WTC11 (cell line): ENCODE measurements at regions not wholly inside any gene's neighbourhood (a gene's known extent, or its start where the extent isn't known, plus 50 kb on each side); places are given as distances from the start of the nearest gene placed in this dataset.

ENCODE experiments used
- ATAC-seq: fragments of 200-7000 bp; cut with Tn5 transposase; 2 replicates; pipeline ENCODE4 v1.10.0; 2021; ENCODE audit warnings: mild to moderate bottlenecking, moderate library complexity
- CTCF ChIA-PET: fragments of 300-600 bp; sonication (Branson Sonifier 250); formaldehyde crosslinking; loops from one replicate; lab custom pipeline; 2021; ENCODE audit warnings: antibody characterized with exemption; lab: Charles Lee
- POLR2A ChIA-PET: fragments of 350-600 bp; sonication (Branson Sonifier 250); formaldehyde crosslinking; loops from one replicate; lab custom pipeline; 2021; ENCODE audit warnings: antibody characterized with exemption; lab: Charles Lee
- DNase-seq: peaks from one replicate; pipeline ENCODE4 v3.0.0; 2021; ENCODE audit warnings: low spot score
- H3K27ac Mint-ChIP-seq: 2 replicates; pipeline ENCODE4 v1.8.0; 2021; ENCODE audit warnings: mixed read lengths
- H3K27me3 Mint-ChIP-seq: 2 replicates; pipeline ENCODE4 v1.8.0; 2021; ENCODE audit warnings: low read depth, mild to moderate bottlenecking, moderate library complexity, mixed read lengths
- H3K36me3 Mint-ChIP-seq: 2 replicates; pipeline ENCODE4 v1.8.0; 2021; ENCODE audit warnings: mixed read lengths
- H3K4me1 Mint-ChIP-seq: 2 replicates; pipeline ENCODE4 v1.8.0; 2022; ENCODE audit warnings: mixed read lengths
- H3K4me3 Mint-ChIP-seq: 2 replicates; pipeline ENCODE4 v1.8.0; 2021; ENCODE audit warnings: mild to moderate bottlenecking, moderate library complexity, mixed read lengths
- H3K9me3 Mint-ChIP-seq: 2 replicates; pipeline ENCODE4 v1.8.0; 2021; ENCODE audit warnings: mixed read lengths
- E2F1 ChIP-seq: sonication (generic); formaldehyde crosslinking; IDR thresholded peaks from 2 replicates; pipeline ENCODE4 v1.8.0; 2022; ENCODE audit warnings: mild to moderate bottlenecking, missing genetic modification reagents
- FOXK1 ChIP-seq: sonication (generic); formaldehyde crosslinking; IDR thresholded peaks from 2 replicates; pipeline ENCODE4 v1.8.0; 2022; ENCODE audit warnings: mild to moderate bottlenecking, moderate library complexity, missing genetic modification reagents
- MXD4 ChIP-seq: fragments of 250-450 bp; sonication (Bioruptor Pico); IDR thresholded peaks from 2 replicates; pipeline ENCODE4 v1.8.0; 2021; ENCODE audit warnings: mild to moderate bottlenecking, moderate library complexity, borderline replicate concordance
- NFYB ChIP-seq: sonication (generic); formaldehyde crosslinking; conservative IDR thresholded peaks from 2 replicates; pipeline ENCODE4 v1.8.0; 2022; ENCODE audit warnings: low read depth, missing genetic modification reagents
- SMAD3 ChIP-seq: sonication (generic); formaldehyde crosslinking; IDR thresholded peaks from 2 replicates; pipeline ENCODE4 v1.8.0; 2022; ENCODE audit warnings: missing genetic modification reagents, mild to moderate bottlenecking, borderline replicate concordance
- SOX15 ChIP-seq: fragments of 250-450 bp; sonication (Bioruptor Pico); IDR thresholded peaks from 2 replicates; pipeline ENCODE4 v1.9.0; 2021; ENCODE audit warnings: mild to moderate bottlenecking
- STAT6 ChIP-seq: sonication (generic); formaldehyde crosslinking; conservative IDR thresholded peaks from 2 replicates; pipeline ENCODE4 v1.8.1; 2023; ENCODE audit warnings: mild to moderate bottlenecking, low read depth, missing genetic modification reagents, moderate library complexity
- ZNF121 ChIP-seq: sonication (generic); formaldehyde crosslinking; IDR thresholded peaks from 2 replicates; pipeline ENCODE4 v1.8.0; 2023; ENCODE audit warnings: missing genetic modification reagents
- ZNF138 ChIP-seq: sonication (generic); formaldehyde crosslinking; conservative IDR thresholded peaks from 2 replicates; pipeline ENCODE4 v1.8.1; 2022; ENCODE audit warnings: mild to moderate bottlenecking, moderate library complexity, missing genetic modification reagents
- ZNF219 ChIP-seq: sonication (generic); formaldehyde crosslinking; IDR thresholded peaks from 2 replicates; pipeline ENCODE4 v1.8.0; 2023; ENCODE audit warnings: missing genetic modification reagents, mild to moderate bottlenecking, borderline replicate concordance
- TF ChIP-seq, protein P1 (sequence below): fragments of 250-450 bp; sonication (Bioruptor Pico); IDR thresholded peaks from 2 replicates; pipeline ENCODE4 v1.9.0; 2021; ENCODE audit warnings: mild to moderate bottlenecking, borderline replicate concordance
- TF ChIP-seq, protein P2 (sequence below): sonication (generic); formaldehyde crosslinking; IDR thresholded peaks from 2 replicates; pipeline ENCODE4 v1.8.1; 2023; ENCODE audit warnings: mild to moderate bottlenecking, missing genetic modification reagents
- TF ChIP-seq, protein P3 (sequence below): fragments of 250-450 bp; sonication (Bioruptor Pico); IDR thresholded peaks from 2 replicates; pipeline ENCODE4 v1.9.0; 2021; ENCODE audit warnings: moderate library complexity, mild to moderate bottlenecking, inconsistent platforms, borderline replicate concordance
- TF ChIP-seq, protein P4 (sequence below): sonication (generic); formaldehyde crosslinking; IDR thresholded peaks from 2 replicates; pipeline ENCODE4 v1.8.0; 2022; ENCODE audit warnings: missing genetic modification reagents

DNA sequence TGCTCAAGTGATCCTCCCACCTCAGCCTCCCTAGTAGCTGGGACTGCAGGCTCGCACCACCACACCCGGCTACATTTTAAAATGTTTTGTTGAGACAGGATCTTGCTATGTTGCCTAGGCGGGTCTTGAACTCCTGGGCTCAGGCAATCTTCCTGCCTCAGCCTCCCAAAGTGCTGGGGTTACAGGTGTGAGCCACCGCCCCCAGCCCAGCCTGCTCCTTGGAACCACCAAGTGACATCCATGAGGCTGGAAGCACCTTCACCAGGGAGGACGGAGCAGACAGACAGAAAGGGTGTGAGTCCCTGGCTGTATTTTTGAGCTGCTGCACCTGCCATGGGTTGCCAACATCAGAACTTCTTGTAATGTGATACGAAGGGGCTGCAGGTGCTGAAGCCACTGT lies 62.3 kb upstream of the UBE3C start (continued):
- TF ChIP-seq, protein P1, sequence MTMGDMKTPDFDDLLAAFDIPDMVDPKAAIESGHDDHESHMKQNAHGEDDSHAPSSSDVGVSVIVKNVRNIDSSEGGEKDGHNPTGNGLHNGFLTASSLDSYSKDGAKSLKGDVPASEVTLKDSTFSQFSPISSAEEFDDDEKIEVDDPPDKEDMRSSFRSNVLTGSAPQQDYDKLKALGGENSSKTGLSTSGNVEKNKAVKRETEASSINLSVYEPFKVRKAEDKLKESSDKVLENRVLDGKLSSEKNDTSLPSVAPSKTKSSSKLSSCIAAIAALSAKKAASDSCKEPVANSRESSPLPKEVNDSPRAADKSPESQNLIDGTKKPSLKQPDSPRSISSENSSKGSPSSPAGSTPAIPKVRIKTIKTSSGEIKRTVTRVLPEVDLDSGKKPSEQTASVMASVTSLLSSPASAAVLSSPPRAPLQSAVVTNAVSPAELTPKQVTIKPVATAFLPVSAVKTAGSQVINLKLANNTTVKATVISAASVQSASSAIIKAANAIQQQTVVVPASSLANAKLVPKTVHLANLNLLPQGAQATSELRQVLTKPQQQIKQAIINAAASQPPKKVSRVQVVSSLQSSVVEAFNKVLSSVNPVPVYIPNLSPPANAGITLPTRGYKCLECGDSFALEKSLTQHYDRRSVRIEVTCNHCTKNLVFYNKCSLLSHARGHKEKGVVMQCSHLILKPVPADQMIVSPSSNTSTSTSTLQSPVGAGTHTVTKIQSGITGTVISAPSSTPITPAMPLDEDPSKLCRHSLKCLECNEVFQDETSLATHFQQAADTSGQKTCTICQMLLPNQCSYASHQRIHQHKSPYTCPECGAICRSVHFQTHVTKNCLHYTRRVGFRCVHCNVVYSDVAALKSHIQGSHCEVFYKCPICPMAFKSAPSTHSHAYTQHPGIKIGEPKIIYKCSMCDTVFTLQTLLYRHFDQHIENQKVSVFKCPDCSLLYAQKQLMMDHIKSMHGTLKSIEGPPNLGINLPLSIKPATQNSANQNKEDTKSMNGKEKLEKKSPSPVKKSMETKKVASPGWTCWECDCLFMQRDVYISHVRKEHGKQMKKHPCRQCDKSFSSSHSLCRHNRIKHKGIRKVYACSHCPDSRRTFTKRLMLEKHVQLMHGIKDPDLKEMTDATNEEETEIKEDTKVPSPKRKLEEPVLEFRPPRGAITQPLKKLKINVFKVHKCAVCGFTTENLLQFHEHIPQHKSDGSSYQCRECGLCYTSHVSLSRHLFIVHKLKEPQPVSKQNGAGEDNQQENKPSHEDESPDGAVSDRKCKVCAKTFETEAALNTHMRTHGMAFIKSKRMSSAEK (CRISPR knock-in tag): no peak
- no peak for TF ChIP-seq SOX15

GRCh38 chr7:157077021-157077420 lies 61.7 kb upstream of the UBE3C start:
- no peak for DNase-seq
- Mint-ChIP-seq H3K9me3 (no peaks in the 10 kb centered on the region; the same call in 1 of the 2 replicates), H3K4me1 (peaks cover 12% of the 10 kb centered on the region), H3K4me3 (no peak overlapping the region), H3K27me3 (peaks cover 35% of the 10 kb centered on the region), H3K27ac (no peak overlapping the region), H3K36me3 (no peaks in the 10 kb centered on the region)
- ChIA-PET POLR2A (no interaction called here), CTCF (no interaction called here)
- TF ChIP-seq, protein P2, sequence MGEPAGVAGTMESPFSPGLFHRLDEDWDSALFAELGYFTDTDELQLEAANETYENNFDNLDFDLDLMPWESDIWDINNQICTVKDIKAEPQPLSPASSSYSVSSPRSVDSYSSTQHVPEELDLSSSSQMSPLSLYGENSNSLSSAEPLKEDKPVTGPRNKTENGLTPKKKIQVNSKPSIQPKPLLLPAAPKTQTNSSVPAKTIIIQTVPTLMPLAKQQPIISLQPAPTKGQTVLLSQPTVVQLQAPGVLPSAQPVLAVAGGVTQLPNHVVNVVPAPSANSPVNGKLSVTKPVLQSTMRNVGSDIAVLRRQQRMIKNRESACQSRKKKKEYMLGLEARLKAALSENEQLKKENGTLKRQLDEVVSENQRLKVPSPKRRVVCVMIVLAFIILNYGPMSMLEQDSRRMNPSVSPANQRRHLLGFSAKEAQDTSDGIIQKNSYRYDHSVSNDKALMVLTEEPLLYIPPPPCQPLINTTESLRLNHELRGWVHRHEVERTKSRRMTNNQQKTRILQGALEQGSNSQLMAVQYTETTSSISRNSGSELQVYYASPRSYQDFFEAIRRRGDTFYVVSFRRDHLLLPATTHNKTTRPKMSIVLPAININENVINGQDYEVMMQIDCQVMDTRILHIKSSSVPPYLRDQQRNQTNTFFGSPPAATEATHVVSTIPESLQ (CRISPR knock-in tag): no peak
- TF ChIP-seq MXD4 (CRISPR knock-in tag): no peak
- no peak for TF ChIP-seq ZNF138 (CRISPR knock-in tag)
- TF ChIP-seq, protein P3, sequence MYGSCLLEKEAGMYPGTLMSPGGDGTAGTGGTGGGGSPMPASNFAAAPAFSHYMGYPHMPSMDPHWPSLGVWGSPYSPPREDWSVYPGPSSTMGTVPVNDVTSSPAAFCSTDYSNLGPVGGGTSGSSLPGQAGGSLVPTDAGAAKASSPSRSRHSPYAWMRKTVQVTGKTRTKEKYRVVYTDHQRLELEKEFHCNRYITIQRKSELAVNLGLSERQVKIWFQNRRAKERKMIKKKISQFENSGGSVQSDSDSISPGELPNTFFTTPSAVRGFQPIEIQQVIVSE: no peak
- TF ChIP-seq SMAD3 (CRISPR knock-in tag): no peak
- TF ChIP-seq NFYB: no peak
- TF ChIP-seq E2F1 (CRISPR knock-in tag): no peak
- TF ChIP-seq FOXK1 (CRISPR knock-in tag): no peak
- TF ChIP-seq STAT6 (CRISPR knock-in tag): no peak
- TF ChIP-seq, protein P4, sequence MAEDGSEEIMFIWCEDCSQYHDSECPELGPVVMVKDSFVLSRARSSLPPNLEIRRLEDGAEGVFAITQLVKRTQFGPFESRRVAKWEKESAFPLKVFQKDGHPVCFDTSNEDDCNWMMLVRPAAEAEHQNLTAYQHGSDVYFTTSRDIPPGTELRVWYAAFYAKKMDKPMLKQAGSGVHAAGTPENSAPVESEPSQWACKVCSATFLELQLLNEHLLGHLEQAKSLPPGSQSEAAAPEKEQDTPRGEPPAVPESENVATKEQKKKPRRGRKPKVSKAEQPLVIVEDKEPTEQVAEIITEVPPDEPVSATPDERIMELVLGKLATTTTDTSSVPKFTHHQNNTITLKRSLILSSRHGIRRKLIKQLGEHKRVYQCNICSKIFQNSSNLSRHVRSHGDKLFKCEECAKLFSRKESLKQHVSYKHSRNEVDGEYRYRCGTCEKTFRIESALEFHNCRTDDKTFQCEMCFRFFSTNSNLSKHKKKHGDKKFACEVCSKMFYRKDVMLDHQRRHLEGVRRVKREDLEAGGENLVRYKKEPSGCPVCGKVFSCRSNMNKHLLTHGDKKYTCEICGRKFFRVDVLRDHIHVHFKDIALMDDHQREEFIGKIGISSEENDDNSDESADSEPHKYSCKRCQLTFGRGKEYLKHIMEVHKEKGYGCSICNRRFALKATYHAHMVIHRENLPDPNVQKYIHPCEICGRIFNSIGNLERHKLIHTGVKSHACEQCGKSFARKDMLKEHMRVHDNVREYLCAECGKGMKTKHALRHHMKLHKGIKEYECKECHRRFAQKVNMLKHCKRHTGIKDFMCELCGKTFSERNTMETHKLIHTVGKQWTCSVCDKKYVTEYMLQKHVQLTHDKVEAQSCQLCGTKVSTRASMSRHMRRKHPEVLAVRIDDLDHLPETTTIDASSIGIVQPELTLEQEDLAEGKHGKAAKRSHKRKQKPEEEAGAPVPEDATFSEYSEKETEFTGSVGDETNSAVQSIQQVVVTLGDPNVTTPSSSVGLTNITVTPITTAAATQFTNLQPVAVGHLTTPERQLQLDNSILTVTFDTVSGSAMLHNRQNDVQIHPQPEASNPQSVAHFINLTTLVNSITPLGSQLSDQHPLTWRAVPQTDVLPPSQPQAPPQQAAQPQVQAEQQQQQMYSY: no peak
- no peak for TF ChIP-seq ZNF219 (CRISPR knock-in tag)
- no peak for TF ChIP-seq ZNF121 (CRISPR knock-in tag)
- ATAC-seq: no peak
